Kidney (tissue), 13 donors: ENCODE measurements at regions not wholly inside any gene's neighbourhood (a gene's known extent, or its start where the extent isn't known, plus 50 kb on each side); places are given as distances from the start of the nearest gene placed in this dataset.

Source experiments
- DNase-seq, 5 donors: peaks; one replicate each; pipeline ENCODE4 v3.0.0-alpha.2; 2013 to 2020
- FAIRE-seq: peaks from 2 replicates; lab custom pipeline; 2012; peaks lifted over from hg19 to GRCh38; lab: Jason Lieb, UNC
- H3K27ac ChIP-seq, 2 donors: one replicate each; pipeline ENCODE4 v1.7.0; 2013; ENCODE audit warnings: low read depth in 2 of 2, low read length in 2 of 2, inconsistent platforms in 1 of 2
- H3K27me3 ChIP-seq: one replicate; pipeline ENCODE4 v1.7.1; 2013; ENCODE audit warnings: low read length, inconsistent platforms; ENCODE audit not compliant: control insufficient read depth, insufficient read depth
- H3K36me3 ChIP-seq, 3 donors: one replicate each; pipeline versions ENCODE4 v1.7.0 to v1.7.1; 2013; ENCODE audit warnings: low read length in 3 of 3, control low read depth in 1 of 3, inconsistent platforms in 1 of 3; ENCODE audit not compliant: insufficient read depth in 3 of 3, control insufficient read depth in 2 of 3
- H3K4me1 ChIP-seq, 3 donors: one replicate each; pipeline versions ENCODE4 v1.7.0 to v1.7.1; 2013; ENCODE audit warnings: low read length in 3 of 3, inconsistent platforms in 1 of 3, low read depth in 1 of 3; ENCODE audit not compliant: control insufficient read depth in 2 of 3, insufficient read depth in 2 of 3
- H3K4me3 ChIP-seq, 3 donors: one replicate each; pipeline versions ENCODE4 v1.7.0 to v1.8.1; 2013; ENCODE audit warnings: low read length in 3 of 3, control low read depth in 1 of 3, inconsistent platforms in 1 of 3
- H3K9ac ChIP-seq, 3 donors: one replicate each; pipeline versions ENCODE4 v1.7.0 to v1.7.1; 2013; ENCODE audit warnings: low read length in 3 of 3, control low read depth in 1 of 3, inconsistent platforms in 1 of 3
- H3K9me3 ChIP-seq, 3 donors: one replicate each; pipeline versions ENCODE4 v1.7.0 to v1.7.1; 2013; ENCODE audit warnings: low read length in 3 of 3, control low read depth in 1 of 3, inconsistent platforms in 1 of 3; ENCODE audit not compliant: control insufficient read depth in 2 of 3, insufficient read depth in 1 of 3
- CTCF ChIP-seq: IDR thresholded peaks from 3 replicates; pipeline ENCODE4 v1.5.1; 2012; ENCODE audit warnings: mild to moderate bottlenecking, moderate library complexity, borderline replicate concordance; ENCODE audit not compliant: insufficient read depth; ENCODE audit errors: extremely low read depth
- intact Hi-C: fragments of 100-400 bp; cut with DNase I; formaldehyde crosslinking; loops from one replicate; pipeline ENCODE4 v1.11.1; 2022
- donor health status: control.
- donor health status: control.
- donor health status: control.
- donor health status: control.
- donor health status: control.
- donor health status: DM: yes; HTN: yes; CAD: no.
- donor health status: Normal renal cell carcinoma (clear cell type).

DNA sequence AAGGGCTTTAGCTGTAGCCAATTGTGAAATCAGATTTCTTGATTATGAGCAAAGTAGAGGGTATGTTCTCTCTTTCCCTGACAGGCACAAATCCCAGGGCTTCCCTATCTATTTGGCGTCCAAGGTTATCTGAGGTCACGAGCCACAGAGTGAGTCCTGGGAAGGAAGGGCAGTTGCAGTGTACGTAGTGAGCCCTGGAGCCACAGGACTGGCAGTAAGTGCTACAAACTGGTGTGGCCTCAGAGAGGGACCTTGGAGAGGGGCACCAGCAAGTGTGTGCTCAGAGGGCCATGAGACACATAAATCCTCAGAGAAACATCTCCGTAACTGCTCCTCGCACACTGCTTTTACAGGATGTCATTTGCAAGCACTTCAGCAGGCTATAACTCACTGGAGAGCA lies 115.5 kb upstream of the SH3BP4 start:
- Histone ChIP-seq H3K27me3 (no peaks in the 10 kb centered on the region), H3K27ac (no peak overlapping the region), H3K36me3 (no peaks in the 10 kb centered on the region), H3K4me3 (no peak overlapping the region), H3K4me1 (peaks cover 0 to 6% (median 4%) of the 10 kb centered on the region in 3 donors), H3K9ac (no peak overlapping the region), H3K9me3 (no peaks in the 10 kb centered on the region)
- intact Hi-C loops = no loop called here
- DNase-seq = peak in 3 of 5 donors; percentile 46 to 62 (median 58)
- no peak for TF ChIP-seq CTCF
- FAIRE-seq = no peak

DNA sequence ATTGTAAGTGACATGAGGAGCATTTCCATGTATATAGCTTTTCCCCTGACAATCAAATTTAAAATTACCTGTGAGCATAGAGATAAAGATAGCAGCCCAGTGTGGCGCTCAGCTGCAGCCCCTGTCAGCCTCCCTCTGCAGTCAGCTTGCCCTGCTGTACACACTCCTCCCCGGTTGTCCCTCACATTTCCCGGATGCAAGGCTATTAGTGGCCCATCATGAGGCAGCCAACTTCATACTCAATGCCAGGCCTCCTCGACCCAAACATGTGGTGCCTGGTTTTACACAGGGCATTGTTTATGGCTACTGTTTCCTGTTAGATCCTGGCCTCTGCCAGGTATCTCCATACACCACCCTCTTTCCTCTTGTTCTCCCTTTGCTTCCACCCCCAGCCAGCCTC lies 116.1 kb upstream of the SH3BP4 start:
- intact Hi-C loops = no loop called here
- no peaks in the 10 kb centered on the region for H3K27me3 ChIP-seq
- no peak overlapping the region for H3K4me3 ChIP-seq
- no peak for FAIRE-seq
- DNase-seq = no peak
- no peak overlapping the region for H3K9ac ChIP-seq
- peaks cover 0 to 4% (median 2%) of the 10 kb centered on the region in 3 donors for H3K4me1 ChIP-seq
- no peaks in the 10 kb centered on the region for H3K9me3 ChIP-seq
- H3K27ac ChIP-seq = peak overlapping the region in 1 of 2 donors; percentile 16
- no peak for TF ChIP-seq CTCF
- no peaks in the 10 kb centered on the region for H3K36me3 ChIP-seq

- H3K4me1 ChIP-seq = peaks cover 0 to 2% (median 0%) of the 10 kb centered on the region in 3 donors
- H3K36me3 ChIP-seq = no peaks in the 10 kb centered on the region
- DNase-seq (peak in 1 of 5 donors; percentile 38), FAIRE-seq (no peak)
- no peak overlapping the region for H3K9ac ChIP-seq
- no peak overlapping the region for H3K27ac ChIP-seq
- intact Hi-C loops = no loop called here
- no peak for TF ChIP-seq CTCF
- no peak overlapping the region for H3K4me3 ChIP-seq
- H3K27me3 ChIP-seq = no peaks in the 10 kb centered on the region
- no peaks in the 10 kb centered on the region for H3K9me3 ChIP-seq
Measured at GRCh38 chr2:234834228-234834923, 117.4 kb upstream of the SH3BP4 start.

GRCh38 chr2:234830853-234831252 lies 121.0 kb upstream of the SH3BP4 start:
- DNase-seq (no peak), FAIRE-seq (no peak)
- H3K36me3 ChIP-seq = no peaks in the 10 kb centered on the region
- intact Hi-C loops = no loop called here
- no peaks in the 10 kb centered on the region for H3K9me3 ChIP-seq
- no peak overlapping the region for H3K9ac ChIP-seq
- H3K27me3 ChIP-seq = no peaks in the 10 kb centered on the region
- peaks cover 0 to 2% (median 0%) of the 10 kb centered on the region in 3 donors for H3K4me1 ChIP-seq
- no peak overlapping the region for H3K27ac ChIP-seq
- H3K4me3 ChIP-seq = no peak overlapping the region
- no peak for TF ChIP-seq CTCF
